Gastrocnemius medialis (tissue), 4 donors: ENCODE measurements at regions not wholly inside any gene's neighbourhood (a gene's known extent, or its start where the extent isn't known, plus 50 kb on each side); places are given as distances from the start of the nearest gene placed in this dataset.

Source experiments
- ATAC-seq, 2 donors: fragments of 150-250 bp; one replicate each; pipeline ENCODE4 v1.9.1; 2016
- DNase-seq, 2 donors: peaks; one replicate each; pipeline ENCODE4 v3.0.0-alpha.2; 2019
- H3K27ac ChIP-seq, 4 donors: fragments of 200-600 bp; sonication (generic); 1 replicate in 1 of 4; 2 replicates in 3 of 4; pipeline ENCODE4 v1.5.1; 2016 to 2018; ENCODE audit warnings: mild to moderate bottlenecking in 2 of 4, moderate library complexity in 1 of 4
- H3K27me3 ChIP-seq, 3 donors: fragments of 200-600 bp; sonication (generic) in 2 of 3; 1 replicate in 1 of 3; 2 replicates in 2 of 3; pipeline versions ENCODE4 v1.5.1 to v1.6.0; 2016 to 2019; ENCODE audit warnings: mild to moderate bottlenecking in 1 of 3, moderate library complexity in 1 of 3
- H3K36me3 ChIP-seq, 2 donors: fragments of 200-600 bp; sonication (generic) in 1 of 2; one replicate each; pipeline ENCODE4 v1.5.1; 2017 to 2018
- H3K4me1 ChIP-seq, 2 donors: fragments of 200-600 bp; sonication (generic) in 1 of 2; one replicate each; pipeline ENCODE4 v1.5.1; 2016 to 2017; ENCODE audit warnings: mild to moderate bottlenecking in 2 of 2
- H3K4me3 ChIP-seq, 4 donors: fragments of 200-600 bp; sonication (generic) in 3 of 4; 1 replicate in 1 of 4; 2 replicates in 3 of 4; pipeline ENCODE4 v1.5.1; 2016 to 2019; ENCODE audit warnings: mild to moderate bottlenecking in 2 of 4
- H3K9me3 ChIP-seq, 3 donors: fragments of 200-600 bp; sonication (generic) in 2 of 3; 1 replicate in 1 of 3; 2 replicates in 2 of 3; pipeline ENCODE4 v1.5.1; 2016 to 2019
- CTCF ChIP-seq, 5 experiments: fragments of 450-650 bp in 3 of 5; fragments of 200-600 bp in 2 of 5; sonication (generic) in 2 of 5; IDR thresholded peaks in 4 of 5; conservative IDR thresholded peaks in 1 of 5; 1 replicate in 4 of 5; 2 replicates in 1 of 5; pipeline ENCODE4 v1.5.1; 2016 to 2019; ENCODE audit warnings: antibody characterized with exemption in 5 of 5, mild to moderate bottlenecking in 3 of 5, moderate library complexity in 3 of 5
- POLR2A ChIP-seq, 2 donors: fragments of 450-650 bp; IDR thresholded peaks; one replicate each; pipeline ENCODE4 v1.6.1; 2017; ENCODE audit warnings: antibody characterized with exemption in 2 of 2, mild to moderate bottlenecking in 2 of 2, moderate library complexity in 2 of 2
- in situ Hi-C, 4 donors: fragments of 200-750 bp; cut with MboI; loops; one replicate each; pipeline versions ENCODE4 v1.15.0 to v1.8.0; 2017; ENCODE audit warnings: low sequenced_read_pairs in 4 of 4
- intact Hi-C: fragments of 100-400 bp; cut with DNase I; formaldehyde crosslinking; loops from one replicate; pipeline ENCODE4 v1.15.1; 2023; ENCODE audit warnings: low total_unique reads

- Histone ChIP-seq H3K4me1 (no peaks in the 10 kb centered on the region), H3K9me3 (no peaks in the 10 kb centered on the region), H3K27me3 (no peaks in the 10 kb centered on the region), H3K27ac (no peak overlapping the region), H3K4me3 (no peak overlapping the region), H3K36me3 (no peaks in the 10 kb centered on the region)
- in situ Hi-C loops (no loop called here), intact Hi-C loops (no loop called here)
- TF ChIP-seq POLR2A (IDR thresholded peaks at IDR 0.05) (no peak), CTCF (IDR thresholded peaks at IDR 0.05 in 4 of 5, conservative IDR thresholded peaks at IDR 0.05 in 1 of 5) (no peak)
- DNase-seq, result no peak
- no peak for ATAC-seq
These were observed 116.4 kb upstream of the CCND2 start for GRCh38 chr12:4157122-4157521.

GRCh38 chr12:4156317-4156716 is 117.2 kb upstream of the CCND2 start:
- intact Hi-C loops (no loop called here), in situ Hi-C loops (no loop called here)
- no peak for TF ChIP-seq CTCF (IDR thresholded peaks at IDR 0.05 in 4 of 5, conservative IDR thresholded peaks at IDR 0.05 in 1 of 5)
- TF ChIP-seq POLR2A (IDR thresholded peaks at IDR 0.05), result no peak
- ATAC-seq (no peak), DNase-seq (no peak)
- H3K27ac ChIP-seq, result no peak overlapping the region
- H3K4me3 ChIP-seq, result no peak overlapping the region
- no peaks in the 10 kb centered on the region for H3K9me3 ChIP-seq
- H3K4me1 ChIP-seq, result no peaks in the 10 kb centered on the region
- H3K27me3 ChIP-seq, result no peaks in the 10 kb centered on the region
- no peaks in the 10 kb centered on the region for H3K36me3 ChIP-seq

GRCh38 chr12:4154672-4155225 is 118.8 kb upstream of the CCND2 start:
- intact Hi-C loops (no loop called here), in situ Hi-C loops (no loop called here)
- no peaks in the 10 kb centered on the region for H3K4me1 ChIP-seq
- TF ChIP-seq CTCF (IDR thresholded peaks at IDR 0.05 in 4 of 5, conservative IDR thresholded peaks at IDR 0.05 in 1 of 5), result no peak
- TF ChIP-seq POLR2A (IDR thresholded peaks at IDR 0.05), result no peak
- ATAC-seq (no peak), DNase-seq (no peak)
- H3K36me3 ChIP-seq, result no peaks in the 10 kb centered on the region
- H3K27ac ChIP-seq, result no peak overlapping the region
- no peaks in the 10 kb centered on the region for H3K9me3 ChIP-seq
- H3K4me3 ChIP-seq, result no peak overlapping the region
- H3K27me3 ChIP-seq, result no peaks in the 10 kb centered on the region

GRCh38 chr12:4153343-4153892 is 120.1 kb upstream of the CCND2 start:
- Histone ChIP-seq H3K27ac (no peak overlapping the region), H3K4me3 (no peak overlapping the region), H3K9me3 (no peaks in the 10 kb centered on the region), H3K27me3 (peaks cover 0 to under 1% (median 0%) of the 10 kb centered on the region in 3 donors), H3K36me3 (no peaks in the 10 kb centered on the region), H3K4me1 (no peaks in the 10 kb centered on the region)
- in situ Hi-C loops, result no loop called here
- intact Hi-C loops, result no loop called here
- no peak for TF ChIP-seq CTCF (IDR thresholded peaks at IDR 0.05 in 4 of 5, conservative IDR thresholded peaks at IDR 0.05 in 1 of 5)
- TF ChIP-seq POLR2A (IDR thresholded peaks at IDR 0.05), result no peak
- ATAC-seq (no peak), DNase-seq (no peak)
